Ovary (tissue), 3 donors: ENCODE measurements at regions not wholly inside any gene's neighbourhood (a gene's known extent, or its start where the extent isn't known, plus 50 kb on each side); places are given as distances from the start of the nearest gene placed in this dataset.

Source experiments
- POLR2A ChIP-seq: fragments of 450-650 bp; IDR thresholded peaks from one replicate; pipeline ENCODE4 v1.6.1; 2017; ENCODE audit warnings: antibody characterized with exemption, mild to moderate bottlenecking, moderate library complexity
- TF ChIP-seq, protein P1 (sequence below), 3 donors: fragments of 450-650 bp in 2 of 3; fragments of 200-600 bp in 1 of 3; IDR thresholded peaks; one replicate each; pipeline versions ENCODE4 v1.5.1 to v1.8.0; 2016 to 2022; ENCODE audit warnings: antibody characterized with exemption in 3 of 3, mild to moderate bottlenecking in 1 of 3
- donor health status: DM: no; HTN: no; CAD: no.

DNA sequence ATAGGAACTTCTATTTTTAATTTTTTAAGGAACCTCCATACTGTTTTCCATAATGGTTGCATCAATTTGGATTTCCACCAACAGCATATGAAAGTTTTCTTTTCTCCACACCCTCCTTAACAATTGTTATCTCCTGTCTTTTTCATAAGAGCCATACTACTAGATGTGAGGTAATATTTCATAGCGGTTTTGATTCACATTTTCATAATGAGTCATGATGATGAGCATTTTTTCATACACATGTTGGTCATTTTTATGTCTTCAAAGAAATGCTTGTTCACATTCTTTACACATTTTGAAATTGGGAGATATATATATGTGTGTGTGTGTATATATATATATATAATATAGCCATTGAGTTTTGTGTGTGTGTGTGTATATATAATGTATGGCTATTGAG lies 420.3 kb upstream of the PCDH9 start:
- TF ChIP-seq, protein P1, sequence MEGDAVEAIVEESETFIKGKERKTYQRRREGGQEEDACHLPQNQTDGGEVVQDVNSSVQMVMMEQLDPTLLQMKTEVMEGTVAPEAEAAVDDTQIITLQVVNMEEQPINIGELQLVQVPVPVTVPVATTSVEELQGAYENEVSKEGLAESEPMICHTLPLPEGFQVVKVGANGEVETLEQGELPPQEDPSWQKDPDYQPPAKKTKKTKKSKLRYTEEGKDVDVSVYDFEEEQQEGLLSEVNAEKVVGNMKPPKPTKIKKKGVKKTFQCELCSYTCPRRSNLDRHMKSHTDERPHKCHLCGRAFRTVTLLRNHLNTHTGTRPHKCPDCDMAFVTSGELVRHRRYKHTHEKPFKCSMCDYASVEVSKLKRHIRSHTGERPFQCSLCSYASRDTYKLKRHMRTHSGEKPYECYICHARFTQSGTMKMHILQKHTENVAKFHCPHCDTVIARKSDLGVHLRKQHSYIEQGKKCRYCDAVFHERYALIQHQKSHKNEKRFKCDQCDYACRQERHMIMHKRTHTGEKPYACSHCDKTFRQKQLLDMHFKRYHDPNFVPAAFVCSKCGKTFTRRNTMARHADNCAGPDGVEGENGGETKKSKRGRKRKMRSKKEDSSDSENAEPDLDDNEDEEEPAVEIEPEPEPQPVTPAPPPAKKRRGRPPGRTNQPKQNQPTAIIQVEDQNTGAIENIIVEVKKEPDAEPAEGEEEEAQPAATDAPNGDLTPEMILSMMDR (IDR thresholded peaks at IDR 0.05): no peak
- no peak for TF ChIP-seq POLR2A
